IMR-90 (cell line): ENCODE measurements at regions not wholly inside any gene's neighbourhood (a gene's known extent, or its start where the extent isn't known, plus 50 kb on each side); places are given as distances from the start of the nearest gene placed in this dataset.

Experiments
- ATAC-seq: fragments of 200-7000 bp; cut with Tn5 transposase; 2 replicates; pipeline ENCODE4 v1.9.1; 2020; ENCODE audit warnings: low read depth, mild to moderate bottlenecking, moderate library complexity
- BruUV-seq: library from RNA; stranded (reverse); fragments of 400-500 nt; replicated peaks from 2 replicates; lab custom pipeline; 2021; lab: Mats Ljungman, UMichigan
- CTCF ChIA-PET: fragments of 300-600 bp; formaldehyde crosslinking; extraction: SDS; loops from one replicate; lab custom pipeline; 2021; ENCODE audit warnings: antibody characterized with exemption; lab: Yijun Ruan, JAX
- POLR2A ChIA-PET: fragments of 300-600 bp; sonication (Branson Sonifier 250); formaldehyde crosslinking; loops from one replicate; lab custom pipeline; 2022; ENCODE audit warnings: antibody characterized with exemption; ENCODE audit not compliant: unreplicated experiment; lab: Charles Lee
- DNase-seq: peaks from one replicate; pipeline ENCODE4 v3.0.0; 2013
- H2AFZ ChIP-seq: replicated peaks from 2 replicates; pipeline ENCODE3; 2013; ENCODE audit warnings: low read length, mild to moderate bottlenecking; ENCODE audit not compliant: poor library complexity
- H2AK5ac ChIP-seq: 2 replicates; pipeline ENCODE4 v1.6.1; 2013; ENCODE audit warnings: low read depth, low read length, inconsistent platforms
- H2AK9ac ChIP-seq: replicated peaks from 2 replicates; pipeline ENCODE3; 2013; ENCODE audit warnings: mild to moderate bottlenecking, low read depth, low read length, moderate library complexity; ENCODE audit not compliant: poor library complexity
- H2BK120ac ChIP-seq: 2 replicates; pipeline ENCODE4 v1.6.1; 2013; ENCODE audit warnings: low read depth, low read length, inconsistent platforms
- H2BK15ac ChIP-seq: 3 replicates; pipeline ENCODE4 v1.6.1; 2013; ENCODE audit warnings: low read depth, low read length, inconsistent platforms
- H2BK20ac ChIP-seq: 2 replicates; pipeline ENCODE4 v1.6.1; 2013; ENCODE audit warnings: low read depth, mild to moderate bottlenecking, inconsistent platforms, low read length, moderate library complexity
- H2BK5ac ChIP-seq: 2 replicates; pipeline ENCODE4 v1.6.1; 2013; ENCODE audit warnings: mild to moderate bottlenecking, low read depth, low read length, inconsistent platforms; ENCODE audit not compliant: poor library complexity, severe bottlenecking
- H3K14ac ChIP-seq: replicated peaks from 2 replicates; pipeline ENCODE4 v1.6.1; 2013; ENCODE audit warnings: low read depth, low read length, inconsistent platforms
- H3K18ac ChIP-seq: 2 replicates; pipeline ENCODE4 v1.6.1; 2013; ENCODE audit warnings: low read depth, low read length, control low read depth
- H3K23ac ChIP-seq: 2 replicates; pipeline ENCODE4 v1.6.1; 2013; ENCODE audit warnings: low read depth, low read length, inconsistent platforms
- H3K27ac ChIP-seq: 2 replicates; pipeline ENCODE4 v1.5.1; 2013; ENCODE audit warnings: mild to moderate bottlenecking, control low read depth, low read length; ENCODE audit not compliant: insufficient read depth
- H3K27me3 ChIP-seq: 2 replicates; pipeline ENCODE4 v1.6.1; 2013; ENCODE audit warnings: low read length; ENCODE audit not compliant: control insufficient read depth, insufficient read depth
- H3K36me3 ChIP-seq: 2 replicates; pipeline ENCODE4 v1.6.1; 2013; ENCODE audit warnings: low read length, mixed read lengths; ENCODE audit not compliant: control insufficient read depth, insufficient read depth
- H3K4ac ChIP-seq: 2 replicates; pipeline ENCODE4 v1.6.1; 2013; ENCODE audit warnings: low read depth, low read length, inconsistent platforms
- H3K4me1 ChIP-seq: 2 replicates; pipeline ENCODE4 v1.6.1; 2013; ENCODE audit warnings: low read length, mixed read lengths; ENCODE audit not compliant: control insufficient read depth, insufficient read depth
- H3K4me2 ChIP-seq: 2 replicates; pipeline ENCODE4 v1.6.1; 2013; ENCODE audit warnings: low read depth, mild to moderate bottlenecking, control low read depth, low read length, moderate library complexity
- H3K4me3 ChIP-seq: 2 replicates; pipeline ENCODE4 v1.5.1; 2013; ENCODE audit warnings: low read depth, mild to moderate bottlenecking, control low read depth, low read length, moderate library complexity; ENCODE audit not compliant: insufficient read depth
- H3K56ac ChIP-seq: 2 replicates; pipeline ENCODE4 v1.6.1; 2013; ENCODE audit warnings: low read length, inconsistent platforms; ENCODE audit not compliant: insufficient read depth; ENCODE audit errors: extremely low read depth
- H3K79me1 ChIP-seq, 2 experiments: 2 replicates each; pipeline ENCODE4 v1.6.1; 2013; ENCODE audit warnings: low read length in 2 of 2, inconsistent platforms in 1 of 2, low read depth in 1 of 2
- H3K9ac ChIP-seq: 2 replicates; pipeline ENCODE4 v1.6.1; 2013; ENCODE audit warnings: low read depth, low read length, control low read depth
- H3K9me1 ChIP-seq: 2 replicates; pipeline ENCODE4 v1.6.1; 2013; ENCODE audit warnings: low read length, inconsistent platforms; ENCODE audit not compliant: insufficient read depth
- H3K9me3 ChIP-seq: 2 replicates; pipeline ENCODE4 v1.6.1; 2013; ENCODE audit warnings: low read length; ENCODE audit not compliant: control insufficient read depth, insufficient read depth
- H4K20me1 ChIP-seq: 2 replicates; pipeline ENCODE4 v1.6.1; 2013; ENCODE audit warnings: low read length, inconsistent platforms; ENCODE audit not compliant: insufficient read depth
- H4K5ac ChIP-seq: 2 replicates; pipeline ENCODE4 v1.6.1; 2013; ENCODE audit warnings: mild to moderate bottlenecking, low read depth, low read length, control low read depth
- H4K8ac ChIP-seq, 2 experiments: 2 replicates each; pipeline ENCODE4 v1.6.1; 2013; ENCODE audit warnings: low read depth in 2 of 2, low read length in 2 of 2, control low read depth in 1 of 2, inconsistent platforms in 1 of 2
- H4K91ac ChIP-seq: 2 replicates; pipeline ENCODE4 v1.6.1; 2013; ENCODE audit warnings: low read depth, low read length, inconsistent platforms; ENCODE audit not compliant: insufficient read depth
- BHLHE40 ChIP-seq: fragments of 150-350 bp; IDR thresholded peaks from 2 replicates; pipeline ENCODE4 v1.6.1; 2016; ENCODE audit warnings: mild to moderate bottlenecking, low read depth, low read length
- CEBPB ChIP-seq: IDR thresholded peaks from 2 replicates; pipeline ENCODE4 v1.6.1; 2012; ENCODE audit warnings: low read depth, low read length, improper control_type of control experiment
- CHD1 ChIP-seq: IDR thresholded peaks from 2 replicates; pipeline ENCODE4 v1.6.1; 2012; ENCODE audit warnings: low read depth, low read length, improper control_type of control experiment
- CTCF ChIP-seq: conservative IDR thresholded peaks from 2 replicates; pipeline ENCODE4 v1.5.1; 2012; ENCODE audit warnings: mild to moderate bottlenecking, low read depth, low read length, improper control_type of control experiment
- FOS ChIP-seq: fragments of 150-350 bp; IDR thresholded peaks from 2 replicates; pipeline ENCODE4 v1.6.1; 2016; ENCODE audit warnings: low read depth, low read length
- NFE2L2 ChIP-seq: fragments of 150-350 bp; IDR thresholded peaks from 2 replicates; pipeline ENCODE4 v1.6.1; 2016; ENCODE audit warnings: low read depth, mild to moderate bottlenecking, low read length
- RFX5 ChIP-seq: IDR thresholded peaks from 2 replicates; pipeline ENCODE4 v1.8.0; 2012; ENCODE audit warnings: low read depth, mild to moderate bottlenecking, low read length, moderate library complexity
- WGBS, 2 experiments: methylation state at CpG; one replicate each; pipeline versions ENCODE4 v1.1.5 to v1.1.7; 2013; ENCODE audit warnings: missing lambda C conversion rate in 2 of 2; ENCODE audit not compliant: insufficient read length in 1 of 2; ENCODE audit errors: extremely low coverage in 2 of 2; 5-methylcytosine and 5-hydroxymethylcytosine counted together
- dilution Hi-C: fragments of 300-500 bp; cut with HindIII; formaldehyde crosslinking; loops from one replicate; pipeline ENCODE4 v1.14.3; 2018; ENCODE audit warnings: low sequenced_read_pairs; ENCODE audit not compliant: unreplicated experiment
- in situ Hi-C: fragments of 300-500 bp; cut with MboI; formaldehyde crosslinking; loops from 3 replicates; pipeline ENCODE4 v1.14.3; 2019; ENCODE audit warnings: low sequenced_read_pairs, inconsistent platforms, mixed read lengths
- intact Hi-C: fragments of 100-400 bp; cut with micrococcal nuclease; formaldehyde crosslinking; loops from 2 replicates; pipeline ENCODE4 v1.10.0; 2022

GRCh38 chr20:56769921-56770600 lies 141.0 kb downstream of the TFAP2C start:
- Histone ChIP-seq H3K4ac (no peak overlapping the region), H2AK5ac (no peak overlapping the region), H3K4me3 (no peak overlapping the region), H3K79me1 (no peaks in the 10 kb centered on the region), H4K20me1 (no peaks in the 10 kb centered on the region), H3K56ac (no peak overlapping the region), H3K14ac (no peak overlapping the region), H2BK5ac (no peak overlapping the region), H2BK120ac (no peak overlapping the region), H3K4me2 (no peak overlapping the region), H4K8ac (no peak overlapping the region), H2AK9ac (no peak overlapping the region), H3K4me1 (no peaks in the 10 kb centered on the region), H4K91ac (no peak overlapping the region), H3K9me1 (no peaks in the 10 kb centered on the region), H3K27ac (no peak overlapping the region), H3K9me3 (peaks cover 5% of the 10 kb centered on the region; the same call in 1 of the 2 replicates), H4K5ac (no peak overlapping the region), H3K27me3 (peaks cover 7% of the 10 kb centered on the region), H2AFZ (peak overlapping the region; percentile 16), H3K23ac (no peak overlapping the region), H2BK20ac (no peak overlapping the region), H3K9ac (no peak overlapping the region), H2BK15ac (no peak overlapping the region), H3K36me3 (no peaks in the 10 kb centered on the region), H3K18ac (no peak overlapping the region)
- TF ChIP-seq CHD1 (no peak), FOS (no peak), CEBPB (no peak), RFX5 (no peak), CTCF (no peak), BHLHE40 (no peak), NFE2L2 (no peak)
- no TSS peak for BruUV-seq
- no CpG with 5 or more reads among the region's 7 CpGs for WGBS, 2 experiments
- in situ Hi-C loops (no loop called here), intact Hi-C loops (no loop called here), dilution Hi-C loops (no loop called here)
- ChIA-PET POLR2A (no interaction called here), CTCF (interaction anchor here (0.7 kb wide), 1 partner anchor 679 kb away, joined by 3 read pairs; no protein-coding TSS in a partner anchor)
- ATAC-seq (no peak), DNase-seq (no peak)
